ENCODE measurements at regions not wholly inside any gene's neighbourhood (a gene's known extent, or its start where the extent isn't known, plus 50 kb on each side); places are given as distances from the start of the nearest gene placed in this dataset.

DNA sequence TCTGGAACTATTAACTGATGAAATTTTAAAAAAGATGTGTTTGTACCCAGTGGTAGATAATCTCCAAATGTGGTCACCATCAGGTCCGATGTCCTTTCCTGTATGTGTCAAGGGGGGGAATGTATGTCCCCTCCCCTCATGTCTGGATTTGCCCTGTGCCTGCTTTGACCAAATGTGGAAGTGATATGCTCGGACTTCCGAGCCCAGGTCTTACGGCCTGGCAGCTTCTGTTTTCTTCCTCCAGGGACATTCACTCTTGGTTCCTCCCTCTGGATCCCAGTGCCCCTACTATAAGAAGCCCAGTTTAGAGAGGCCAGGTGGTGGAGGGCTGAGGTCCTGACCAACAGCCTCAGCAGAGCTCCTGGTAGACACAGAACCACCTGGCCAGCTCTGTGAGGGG, 75.5 kb downstream of the CCR1 start:
- intact Hi-C loops (cut with DNase I), result no loop called here
- H3K4me3 ChIP-seq, result no peak overlapping the region
- H3K27ac ChIP-seq, result peak overlapping the region in 2 of 10 donors; percentile 21 to 92
- 80 to 83% methylated on average over 4 of the region's 4 CpGs for WGBS, 2 donors
- ATAC-seq, result peak in 3 of 8 donors; percentile 37 to 56 (median 50)
- H3K9me3 ChIP-seq, result no peaks in the 10 kb centered on the region
- no peaks in the 10 kb centered on the region for H3K36me3 ChIP-seq
- H3K4me1 ChIP-seq, result peaks cover 0 to 78% (median 0%) of the 10 kb centered on the region in 9 donors
- DNase-seq, result no peak
- H3K27me3 ChIP-seq, result peaks cover 0 to 5% (median 0%) of the 10 kb centered on the region in 7 donors
- TF ChIP-seq, protein P1, sequence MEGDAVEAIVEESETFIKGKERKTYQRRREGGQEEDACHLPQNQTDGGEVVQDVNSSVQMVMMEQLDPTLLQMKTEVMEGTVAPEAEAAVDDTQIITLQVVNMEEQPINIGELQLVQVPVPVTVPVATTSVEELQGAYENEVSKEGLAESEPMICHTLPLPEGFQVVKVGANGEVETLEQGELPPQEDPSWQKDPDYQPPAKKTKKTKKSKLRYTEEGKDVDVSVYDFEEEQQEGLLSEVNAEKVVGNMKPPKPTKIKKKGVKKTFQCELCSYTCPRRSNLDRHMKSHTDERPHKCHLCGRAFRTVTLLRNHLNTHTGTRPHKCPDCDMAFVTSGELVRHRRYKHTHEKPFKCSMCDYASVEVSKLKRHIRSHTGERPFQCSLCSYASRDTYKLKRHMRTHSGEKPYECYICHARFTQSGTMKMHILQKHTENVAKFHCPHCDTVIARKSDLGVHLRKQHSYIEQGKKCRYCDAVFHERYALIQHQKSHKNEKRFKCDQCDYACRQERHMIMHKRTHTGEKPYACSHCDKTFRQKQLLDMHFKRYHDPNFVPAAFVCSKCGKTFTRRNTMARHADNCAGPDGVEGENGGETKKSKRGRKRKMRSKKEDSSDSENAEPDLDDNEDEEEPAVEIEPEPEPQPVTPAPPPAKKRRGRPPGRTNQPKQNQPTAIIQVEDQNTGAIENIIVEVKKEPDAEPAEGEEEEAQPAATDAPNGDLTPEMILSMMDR (IDR thresholded peaks at IDR 0.05), result no peak

DNA sequence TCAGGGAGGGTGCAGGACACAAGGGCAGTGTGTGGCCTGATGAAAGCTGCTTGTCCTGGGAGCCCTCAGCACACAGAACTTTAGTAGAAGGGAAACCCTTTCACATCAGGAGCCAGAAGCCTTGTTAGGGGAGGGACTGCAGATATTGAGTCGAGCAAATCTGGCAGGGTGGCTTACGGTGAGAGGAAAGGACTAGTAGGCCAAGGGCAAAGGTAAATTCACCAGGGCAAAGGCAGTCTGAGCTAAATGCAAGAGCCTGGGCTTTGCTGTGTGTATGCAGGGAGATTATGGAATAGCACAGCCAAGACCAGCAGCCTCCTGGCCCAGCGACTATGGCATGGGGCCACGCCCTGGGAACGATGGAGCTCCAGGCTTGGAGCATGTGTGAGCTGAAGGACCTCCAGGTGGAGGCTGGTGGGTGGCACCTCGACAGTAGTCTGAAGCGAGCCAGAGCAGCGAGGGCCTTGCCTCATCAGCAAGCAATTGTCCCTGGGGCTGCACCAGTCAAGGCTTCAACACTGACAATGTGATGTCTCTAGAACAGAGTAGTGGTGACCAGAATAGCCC, 76.1 kb downstream of the CCR1 start:
- 86 to 88% methylated on average over 8 of the region's 8 CpGs for WGBS, 2 donors
- ATAC-seq, result no peak
- Histone ChIP-seq H3K36me3 (no peaks in the 10 kb centered on the region), H3K4me3 (peak overlapping the region in 1 of 10 donors; percentile 8), H3K27ac (peak overlapping the region in 2 of 10 donors; percentile 21 to 92), H3K9me3 (no peaks in the 10 kb centered on the region), H3K27me3 (peaks cover 0 to 5% (median 0%) of the 10 kb centered on the region in 7 donors), H3K4me1 (peaks cover 0 to 83% (median 0%) of the 10 kb centered on the region in 9 donors)
- intact Hi-C loops (cut with DNase I), result no loop called here
- TF ChIP-seq, protein P1 (IDR thresholded peaks at IDR 0.05), result no peak
- no peak for DNase-seq

DNA sequence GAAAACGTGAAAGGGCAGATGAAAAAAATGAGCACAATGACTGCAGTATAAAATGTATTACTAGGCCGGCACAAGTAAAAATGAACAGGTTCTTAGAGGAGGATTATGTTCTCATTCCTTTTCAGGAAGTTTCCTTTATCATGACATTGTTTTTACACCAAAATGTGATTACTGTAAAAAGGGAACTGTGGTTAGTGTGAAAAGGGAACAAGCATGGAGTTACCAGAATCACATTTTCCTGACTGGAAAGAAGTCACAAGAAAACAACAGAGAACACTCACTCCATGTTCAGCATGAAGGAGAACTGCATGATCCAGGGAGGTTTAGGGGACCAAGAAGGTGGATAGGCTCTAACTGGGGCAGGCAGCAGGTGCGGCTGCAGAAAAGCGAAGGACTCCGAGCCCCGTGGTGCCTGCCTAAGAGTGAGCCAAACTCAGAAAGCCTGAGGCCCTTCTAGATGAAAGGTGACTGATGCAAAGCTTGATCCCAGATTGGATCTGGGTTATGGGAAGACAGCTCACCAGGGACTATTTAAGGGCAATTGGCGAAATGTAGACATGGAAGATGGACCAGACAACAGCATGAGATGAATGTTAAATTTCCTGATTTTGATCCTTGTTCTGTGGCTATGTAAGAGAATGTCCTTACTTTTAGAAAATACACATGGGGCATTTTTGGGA, 77.3 kb downstream of the CCR1 start:
- H3K4me3 ChIP-seq, result peak overlapping the region in 1 of 10 donors; percentile 8
- H3K9me3 ChIP-seq, result no peaks in the 10 kb centered on the region
- TF ChIP-seq, protein P1 (IDR thresholded peaks at IDR 0.05), result no peak
- peak overlapping the region in 4 of 10 donors; percentile 28 to 92 (median 44) for H3K27ac ChIP-seq
- H3K4me1 ChIP-seq, result peaks cover 0 to 80% (median 0%) of the 10 kb centered on the region in 9 donors
- DNase-seq (no peak), ATAC-seq (peak in 6 of 8 donors; percentile 8 to 58 (median 29))
- H3K36me3 ChIP-seq, result no peaks in the 10 kb centered on the region
- intact Hi-C loops (cut with DNase I), result no loop called here
- WGBS, 2 donors, result 75 to 76% methylated on average over 7 of the region's 7 CpGs
- peaks cover 0 to 5% (median 0%) of the 10 kb centered on the region in 7 donors for H3K27me3 ChIP-seq

DNA sequence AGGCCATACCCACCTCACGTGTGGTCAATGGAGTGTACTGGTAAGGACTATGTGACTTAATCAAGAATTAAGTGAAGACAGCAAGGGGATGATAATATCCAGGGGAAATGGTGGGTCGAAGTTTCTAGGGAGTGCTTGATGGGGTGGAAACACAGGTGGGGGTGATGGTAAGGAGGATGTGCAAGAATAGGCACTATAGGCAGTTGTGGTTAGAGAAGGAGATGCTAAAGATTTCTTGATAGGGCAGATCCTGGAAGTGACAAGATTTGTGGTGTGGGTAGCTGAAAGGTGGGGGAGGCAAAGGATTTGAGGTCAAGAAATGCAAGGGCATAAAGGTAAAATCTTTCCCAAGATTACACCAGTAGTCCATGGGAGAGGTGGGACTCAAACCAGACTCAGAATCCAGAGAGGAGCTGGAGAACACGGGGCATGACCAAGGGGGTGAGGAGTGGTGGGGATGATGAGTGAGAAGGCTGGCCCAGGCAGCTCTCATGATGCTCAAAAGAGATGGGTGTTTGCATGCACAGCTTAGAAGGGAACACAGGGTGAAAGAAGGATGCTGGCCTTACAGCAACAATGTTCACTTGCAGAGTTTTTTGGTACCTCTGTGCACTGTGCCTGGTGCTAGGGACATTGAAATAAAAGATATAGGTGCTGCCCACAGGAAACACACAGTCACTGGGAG, 78.4 kb downstream of the CCR1 start:
- WGBS, 2 donors, result 44 to 67% methylated on average over 3 of the region's 3 CpGs
- Histone ChIP-seq H3K27me3 (peaks cover 0 to 7% (median 0%) of the 10 kb centered on the region in 7 donors), H3K27ac (peak overlapping the region in 4 of 10 donors; percentile 22 to 92 (median 44)), H3K4me1 (peaks cover 0 to 77% (median 0%) of the 10 kb centered on the region in 9 donors), H3K36me3 (no peaks in the 10 kb centered on the region), H3K9me3 (no peaks in the 10 kb centered on the region), H3K4me3 (no peak overlapping the region)
- intact Hi-C loops (cut with DNase I), result no loop called here
- ATAC-seq (no peak), DNase-seq (no peak)
- TF ChIP-seq, protein P1 (IDR thresholded peaks at IDR 0.05), result no peak

Measured in heart right ventricle (tissue), 16 donors.